Cerebellar nuclear complex (tissue), 1 donor: ENCODE measurements at regions not wholly inside any gene's neighbourhood (a gene's known extent, or its start where the extent isn't known, plus 50 kb on each side); places are given as distances from the start of the nearest gene placed in this dataset.
"Not testable (repeated sequence)": the region's sequence is repeated elsewhere in the genome, so short reads cannot be mapped to it uniquely, and the experiment has no call there.

Source experiments
- DNase-seq, 2 experiments: peaks; one replicate each; lab custom pipeline; 2025; lab: John Stamatoyannopoulos, UW

DNA sequence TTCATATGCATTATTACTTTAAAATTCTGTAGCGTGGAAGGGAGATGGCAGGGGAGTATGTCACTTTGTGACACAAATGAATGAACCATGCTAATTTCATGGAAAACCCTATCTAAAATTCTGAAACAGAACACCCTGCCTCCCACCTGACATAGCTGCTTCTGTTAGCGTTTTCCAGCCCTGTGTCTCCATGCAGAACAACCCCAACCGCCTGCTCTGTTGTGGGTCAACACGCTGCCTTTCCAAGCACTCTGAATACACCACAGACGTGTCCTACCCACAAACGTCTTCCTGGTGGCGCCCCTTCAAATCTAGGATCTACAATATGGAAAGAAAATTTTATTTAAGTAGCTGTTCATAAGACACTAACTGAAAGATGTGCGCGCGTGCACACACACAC, 238.6 kb downstream of the TRIML1 start:
- DNase-seq, result no peak

GRCh38 chr4:188383180-188383579, 243.9 kb downstream of the TRIML1 start:
- no peak for DNase-seq

- DNase-seq, result no peak
Measured at GRCh38 chr4:188387179-188387791, 248.0 kb downstream of the TRIML1 start.

DNA sequence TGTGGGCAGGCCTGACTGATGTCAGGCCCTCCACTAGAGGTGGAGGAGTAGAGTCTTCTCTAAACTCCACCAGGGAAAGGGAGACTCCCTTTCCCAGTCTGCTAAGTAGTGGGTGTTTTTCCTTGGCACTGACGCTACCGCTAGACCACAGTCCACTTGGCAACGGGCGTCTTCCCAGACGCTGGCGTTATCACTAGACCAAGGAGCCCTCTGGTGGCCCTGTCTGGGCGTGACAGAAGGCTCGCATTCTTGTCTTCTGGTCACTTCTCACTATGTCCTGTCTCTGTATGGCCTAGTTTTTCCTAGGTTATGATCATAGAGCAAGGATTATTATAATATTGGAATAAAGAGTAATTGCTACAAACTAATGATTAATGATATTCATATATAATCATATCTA, 252.1 kb downstream of the TRIML1 start:
- not testable (repeated sequence) for DNase-seq

GRCh38 chr4:188396037-188396436, 256.8 kb downstream of the TRIML1 start:
- no peak for DNase-seq

DNA sequence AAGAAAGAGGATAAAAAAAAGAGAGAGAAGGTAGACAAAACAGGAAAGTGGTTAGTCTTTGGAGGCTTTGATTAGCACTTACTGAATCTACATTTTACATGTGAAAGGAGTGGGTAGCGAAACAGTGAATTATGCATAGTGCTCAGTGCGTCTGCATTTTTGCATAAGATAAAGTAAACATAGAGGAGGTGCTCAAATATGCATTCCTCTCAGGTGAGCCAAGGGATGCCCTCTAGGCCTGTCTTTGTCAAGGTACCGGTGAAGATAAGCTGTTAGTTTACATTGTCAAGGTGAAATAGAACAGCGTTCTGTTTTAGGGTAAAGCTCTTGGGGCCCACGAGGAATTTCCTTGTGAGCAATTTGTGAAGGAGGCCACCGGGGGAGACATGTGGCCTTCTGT, 260.6 kb downstream of the TRIML1 start:
- no peak for DNase-seq

GRCh38 chr4:188400451-188400850, 261.2 kb downstream of the TRIML1 start:
- DNase-seq, result no peak

- DNase-seq, result no peak
Measured at GRCh38 chr4:188403272-188403671, 264.0 kb downstream of the TRIML1 start.

DNA sequence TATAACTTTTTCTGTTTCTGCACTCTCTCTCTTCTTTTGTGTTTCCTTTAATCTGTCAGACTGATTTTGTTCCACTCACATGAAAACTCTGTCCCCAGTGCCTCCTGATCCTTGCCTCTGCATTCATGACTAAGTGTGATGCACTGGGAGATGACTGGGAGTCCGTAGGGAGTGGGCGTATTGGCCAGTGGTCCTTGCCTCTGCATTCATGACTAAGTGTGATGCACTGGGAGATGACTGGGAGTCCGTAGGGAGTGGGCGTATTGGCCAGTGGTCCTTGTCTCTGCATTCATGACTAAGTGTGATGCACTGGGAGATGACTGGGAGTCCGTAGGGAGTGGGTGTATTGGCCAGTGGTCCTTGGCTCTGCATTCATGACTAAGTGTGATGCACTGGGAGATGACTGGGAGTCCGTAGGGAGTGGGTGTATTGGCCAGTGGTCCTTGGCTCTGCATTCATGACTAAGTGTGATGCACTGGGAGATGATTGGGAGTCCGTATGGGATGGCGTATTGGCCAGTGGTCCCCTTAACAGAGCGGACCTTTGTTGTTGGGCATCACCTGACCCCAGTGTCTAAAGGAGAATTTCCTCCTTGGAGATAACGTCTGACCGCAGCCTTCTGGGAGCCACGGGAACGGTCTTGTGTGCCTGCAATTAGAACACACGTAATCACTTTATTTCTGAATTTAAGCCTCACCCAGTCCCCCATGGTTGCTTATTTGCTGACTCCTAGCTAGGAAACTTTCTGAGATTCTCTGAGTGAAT, 266.0 kb downstream of the TRIML1 start:
- not testable (repeated sequence) for DNase-seq

- no peak for DNase-seq
Measured at GRCh38 chr4:188408244-188409030, 269.2 kb downstream of the TRIML1 start.

- no peak for DNase-seq
Measured at GRCh38 chr4:188409851-188410250, 270.6 kb downstream of the TRIML1 start.

DNA sequence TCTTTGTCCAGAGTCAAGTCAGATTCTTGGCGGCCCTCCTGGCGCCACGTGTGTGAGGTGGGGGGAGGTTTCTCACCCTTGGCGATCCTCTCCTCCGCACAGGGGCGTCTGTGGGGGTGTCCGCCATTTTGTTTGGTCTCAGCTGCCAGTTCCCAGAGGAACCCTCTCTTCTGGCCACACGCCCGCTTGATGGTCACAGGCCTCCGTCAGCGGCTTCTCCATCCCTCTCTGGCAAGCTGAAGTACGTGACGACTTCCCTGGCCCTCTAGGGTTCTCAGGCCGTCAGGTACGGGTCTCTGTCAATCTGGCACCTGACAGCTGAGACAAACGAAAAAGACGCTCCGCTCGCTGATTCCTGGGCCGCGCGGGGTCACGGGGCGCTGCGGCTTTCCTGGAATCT, 272.6 kb downstream of the TRIML1 start:
- no peak for DNase-seq

DNA sequence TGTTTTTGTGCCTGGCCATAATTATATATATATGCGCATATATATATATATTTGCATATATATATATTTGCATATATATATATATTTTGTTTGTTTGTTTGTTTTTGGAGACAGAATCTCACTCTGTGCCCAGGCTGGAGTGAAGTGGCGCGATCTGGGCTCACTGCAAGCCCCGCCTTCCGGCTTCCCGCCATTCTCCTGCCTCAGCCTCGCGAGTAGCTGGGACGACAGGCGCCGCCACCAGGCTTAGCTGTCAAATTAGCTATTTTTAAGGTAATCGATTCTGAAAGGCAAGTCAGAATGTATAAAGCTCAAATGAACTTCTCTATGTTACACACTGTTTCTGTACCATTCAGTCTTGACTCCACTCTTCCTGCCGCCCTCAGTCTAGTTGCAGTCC, 273.3 kb downstream of the TRIML1 start:
- DNase-seq, result no peak

GRCh38 chr4:188414441-188414840, 275.2 kb downstream of the TRIML1 start:
- no peak for DNase-seq

GRCh38 chr4:188417181-188417580, 277.9 kb downstream of the TRIML1 start:
- DNase-seq, result no peak

DNA sequence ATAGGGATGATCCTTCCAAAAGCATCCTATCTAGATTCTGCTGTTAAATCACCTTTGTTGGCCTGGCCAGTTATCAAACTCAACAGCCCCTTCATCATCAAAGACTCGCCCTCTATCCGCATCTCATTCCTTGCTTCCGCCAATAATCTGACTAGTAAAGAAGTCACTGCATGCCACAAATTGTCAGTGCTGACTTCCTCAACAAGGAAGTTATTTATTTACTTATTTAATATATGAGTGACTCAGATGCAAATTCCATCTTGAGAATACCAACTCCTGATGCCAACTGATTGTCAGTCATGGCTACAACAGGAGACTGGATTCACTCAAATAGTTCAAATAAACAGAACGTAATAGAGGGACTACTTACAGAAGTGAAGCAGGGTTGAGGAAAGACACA, 283.8 kb downstream of the TRIML1 start:
- DNase-seq, result no peak

DNA sequence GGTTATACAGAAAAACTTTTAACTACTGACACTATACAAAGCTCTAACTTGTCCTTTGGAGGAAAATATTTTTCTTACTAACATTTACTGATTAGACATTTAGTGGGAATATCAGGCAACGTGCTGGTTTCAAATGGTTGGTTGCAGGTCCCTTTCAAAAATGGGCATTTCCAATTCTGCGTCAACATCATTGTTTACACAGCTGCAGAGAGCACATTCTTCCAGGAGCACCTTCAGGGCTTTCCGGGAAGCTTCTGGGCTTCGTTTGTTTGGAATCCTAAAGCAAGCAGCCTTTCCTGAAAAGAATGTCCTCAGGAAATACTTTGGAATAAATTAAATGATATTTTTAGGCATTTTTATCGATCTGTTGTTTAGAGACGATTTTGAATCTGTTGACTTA, 289.7 kb downstream of the TRIML1 start:
- no peak for DNase-seq

GRCh38 chr4:188429965-188430364, 290.7 kb downstream of the TRIML1 start:
- no peak for DNase-seq

GRCh38 chr4:188430384-188430783, 291.1 kb downstream of the TRIML1 start:
- DNase-seq, result no peak

DNA sequence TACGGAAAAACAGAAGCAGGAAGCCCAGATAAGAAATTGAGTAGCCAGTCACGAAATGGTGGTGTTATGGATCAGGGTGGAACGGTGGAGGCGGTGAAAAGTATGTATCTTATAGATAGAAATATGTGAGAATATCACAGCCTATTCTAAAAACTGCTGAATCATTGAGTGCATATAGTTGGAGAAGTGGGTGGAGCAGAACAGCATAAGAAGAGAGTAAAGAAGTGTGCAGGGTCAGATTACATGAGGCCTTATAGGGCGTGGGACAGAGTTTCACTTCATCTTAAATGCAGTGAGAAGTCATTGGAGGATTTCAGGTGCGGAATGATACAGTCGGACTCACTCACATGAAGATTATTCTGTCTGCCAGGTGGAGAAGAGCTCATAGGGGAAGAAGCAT, 293.1 kb downstream of the TRIML1 start:
- DNase-seq, result no peak

DNA sequence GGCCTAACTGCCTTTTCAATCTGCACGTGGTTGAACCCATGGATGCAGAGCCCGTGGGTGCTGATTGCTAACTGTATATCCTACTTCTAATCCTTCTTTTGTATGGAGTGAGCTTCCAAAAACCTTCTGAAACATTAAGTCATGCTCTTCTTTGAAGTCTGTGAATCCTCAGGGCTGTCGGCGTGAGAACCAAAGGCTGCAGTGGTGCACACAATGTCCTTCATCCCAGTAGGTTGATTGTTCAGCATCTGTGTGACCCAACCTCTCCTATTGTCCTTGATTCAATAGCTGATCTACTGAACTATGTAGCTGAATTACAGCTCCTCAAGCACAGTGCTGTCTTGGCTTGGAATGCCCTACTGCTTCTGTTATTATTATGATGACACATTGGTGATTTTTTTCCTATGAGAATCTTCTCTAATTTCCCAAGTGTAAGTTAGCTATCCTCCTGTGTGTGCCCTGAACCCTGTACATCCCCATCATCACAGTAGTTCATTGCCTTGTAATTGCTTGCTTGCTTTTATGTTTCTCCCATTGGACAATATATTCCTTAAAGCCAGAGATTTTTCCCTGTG, 294.6 kb downstream of the TRIML1 start:
- DNase-seq, result no peak

GRCh38 chr4:188434643-188435042, 295.4 kb downstream of the TRIML1 start:
- DNase-seq, result no peak

GRCh38 chr4:188435381-188435780, 296.1 kb downstream of the TRIML1 start:
- DNase-seq, result no peak
